H9 (cell line): ENCODE measurements at regions not wholly inside any gene's neighbourhood (a gene's known extent, or its start where the extent isn't known, plus 50 kb on each side); places are given as distances from the start of the nearest gene placed in this dataset.

ENCODE experiments used
- DNase-seq: peaks from one replicate; pipeline ENCODE4 v3.0.0-alpha.2; 2017
- H2AFZ ChIP-seq: one replicate; pipeline ENCODE4 v1.6.1; 2013; ENCODE audit warnings: mild to moderate bottlenecking, low read length, control low read depth, moderate library complexity
- H2AK5ac ChIP-seq: 2 replicates; pipeline ENCODE4 v1.6.1; 2013; ENCODE audit warnings: low read length, control low read depth, mixed read lengths; ENCODE audit not compliant: insufficient read length
- H2BK120ac ChIP-seq: one replicate; pipeline ENCODE4 v1.6.1; 2013; ENCODE audit warnings: low read depth, mild to moderate bottlenecking, low read length, control low read depth, inconsistent platforms; ENCODE audit not compliant: poor library complexity, severe bottlenecking
- H2BK12ac ChIP-seq: 2 replicates; pipeline ENCODE4 v1.6.1; 2013; ENCODE audit warnings: low read length, control low read depth, mixed read lengths, low read depth; ENCODE audit not compliant: insufficient read length
- H2BK15ac ChIP-seq: 2 replicates; pipeline ENCODE4 v1.6.1; 2013; ENCODE audit warnings: low read depth, low read length, control low read depth
- H2BK20ac ChIP-seq: one replicate; pipeline ENCODE4 v1.6.1; 2013; ENCODE audit warnings: low read depth, mild to moderate bottlenecking, low read length, control low read depth, inconsistent platforms; ENCODE audit not compliant: poor library complexity, severe bottlenecking
- H2BK5ac ChIP-seq: 2 replicates; pipeline ENCODE4 v1.6.1; 2013; ENCODE audit warnings: low read length, control low read depth, mixed read lengths; ENCODE audit not compliant: insufficient read length
- H3K14ac ChIP-seq: 2 replicates; pipeline ENCODE4 v1.6.1; 2013; ENCODE audit warnings: low read length, control low read depth; ENCODE audit not compliant: insufficient read depth
- H3K18ac ChIP-seq: 2 replicates; pipeline ENCODE4 v1.6.1; 2013; ENCODE audit warnings: low read depth, mild to moderate bottlenecking, mixed read lengths, low read length, control low read depth; ENCODE audit not compliant: insufficient read length
- H3K23ac ChIP-seq: 2 replicates; pipeline ENCODE4 v1.6.1; 2013; ENCODE audit warnings: low read length, control low read depth, mixed read lengths, low read depth; ENCODE audit not compliant: insufficient read length
- H3K23me2 ChIP-seq: 2 replicates; pipeline ENCODE4 v1.6.1; 2013; ENCODE audit warnings: low read depth, mild to moderate bottlenecking, mixed read lengths, low read length, control low read depth; ENCODE audit not compliant: insufficient read length, poor library complexity, severe bottlenecking
- H3K27ac ChIP-seq: 2 replicates; pipeline ENCODE4 v1.5.1; 2013; ENCODE audit warnings: low read length, control low read depth, mixed read lengths, low read depth; ENCODE audit not compliant: insufficient read length
- H3K27me3 ChIP-seq: 2 replicates; pipeline ENCODE4 v1.6.1; 2013; ENCODE audit warnings: low read length, control low read depth, inconsistent platforms; ENCODE audit not compliant: insufficient read depth
- H3K4ac ChIP-seq: 2 replicates; pipeline ENCODE4 v1.6.1; 2013; ENCODE audit warnings: low read depth, mild to moderate bottlenecking, control low read depth, inconsistent platforms, low read length, moderate library complexity
- H3K4me1 ChIP-seq: 2 replicates; pipeline ENCODE4 v1.6.1; 2013; ENCODE audit warnings: low read length, control low read depth, inconsistent platforms; ENCODE audit not compliant: insufficient read depth
- H3K4me2 ChIP-seq: 2 replicates; pipeline ENCODE4 v1.6.1; 2013; ENCODE audit warnings: low read length, control low read depth, mixed read lengths; ENCODE audit not compliant: insufficient read length, insufficient read depth
- H3K56ac ChIP-seq: 2 replicates; pipeline ENCODE4 v1.6.1; 2013; ENCODE audit warnings: low read depth, mild to moderate bottlenecking, mixed read lengths, low read length, control low read depth; ENCODE audit not compliant: insufficient read length
- H3K79me1 ChIP-seq: 2 replicates; pipeline ENCODE4 v1.6.1; 2013; ENCODE audit warnings: low read depth, mild to moderate bottlenecking, moderate library complexity, low read length, control low read depth, inconsistent platforms; ENCODE audit not compliant: insufficient read depth, poor library complexity, severe bottlenecking
- H3K79me2 ChIP-seq: 2 replicates; pipeline ENCODE4 v1.6.1; 2013; ENCODE audit warnings: low read length, control low read depth, inconsistent platforms; ENCODE audit not compliant: insufficient read depth
- H3K9ac ChIP-seq: 2 replicates; pipeline ENCODE4 v1.6.1; 2013; ENCODE audit warnings: low read length, control low read depth, mixed read lengths; ENCODE audit not compliant: insufficient read length; ENCODE audit errors: extremely low read depth
- H3K9me3 ChIP-seq: one replicate; pipeline ENCODE4 v1.6.1; 2013; ENCODE audit warnings: low read depth, low read length, inconsistent platforms; ENCODE audit not compliant: control insufficient read depth
- H3T11ph ChIP-seq: one replicate; pipeline ENCODE4 v1.6.1; 2013; ENCODE audit warnings: mild to moderate bottlenecking, low read length, control low read depth, inconsistent platforms
- H4K20me1 ChIP-seq: one replicate; pipeline ENCODE4 v1.6.1; 2013; ENCODE audit not compliant: control insufficient read depth, insufficient read length, insufficient read depth
- H4K5ac ChIP-seq: 2 replicates; pipeline ENCODE4 v1.6.1; 2013; ENCODE audit warnings: low read depth, mild to moderate bottlenecking, mixed read lengths, low read length, control low read depth; ENCODE audit not compliant: insufficient read length
- H4K8ac ChIP-seq: replicated peaks from 2 replicates; pipeline ENCODE4 v1.6.1; 2013; ENCODE audit warnings: low read length, control low read depth, mixed read lengths, low read depth; ENCODE audit not compliant: insufficient read length
- H4K91ac ChIP-seq: 2 replicates; pipeline ENCODE4 v1.6.1; 2013; ENCODE audit warnings: low read depth, mild to moderate bottlenecking, moderate library complexity, mixed read lengths, low read length, control low read depth; ENCODE audit not compliant: insufficient read length
- H3K27ac Mint-ChIP-seq, 3 experiments: 2 replicates in 2 of 3; 3 replicates in 1 of 3; pipeline ENCODE4 v1.8.0; 2020 to 2021; ENCODE audit warnings: mixed read lengths in 3 of 3, mild to moderate bottlenecking in 1 of 3, moderate library complexity in 1 of 3
- H3K27me3 Mint-ChIP-seq: 2 replicates; pipeline ENCODE4 v1.8.0; 2021; ENCODE audit warnings: low read depth, mild to moderate bottlenecking, moderate library complexity, mixed read lengths
- H3K36me3 Mint-ChIP-seq, 3 experiments: 2 replicates in 2 of 3; 3 replicates in 1 of 3; pipeline ENCODE4 v1.8.0; 2020 to 2021; ENCODE audit warnings: low read depth in 3 of 3, mixed read lengths in 3 of 3; ENCODE audit not compliant: insufficient read depth in 1 of 3
- H3K4me1 Mint-ChIP-seq, 2 experiments: 2 replicates each; pipeline ENCODE4 v1.8.0; 2020; ENCODE audit warnings: mixed read lengths in 2 of 2
- H3K4me3 Mint-ChIP-seq, 2 experiments: 2 replicates in 1 of 2; 3 replicates in 1 of 2; pipeline ENCODE4 v1.8.0; 2020 to 2021; ENCODE audit warnings: mild to moderate bottlenecking in 2 of 2, mixed read lengths in 2 of 2, moderate library complexity in 1 of 2
- H3K9me3 Mint-ChIP-seq, 2 experiments: 2 replicates in 1 of 2; 3 replicates in 1 of 2; pipeline ENCODE4 v1.8.0; 2020; ENCODE audit warnings: mild to moderate bottlenecking in 2 of 2, mixed read lengths in 2 of 2, moderate library complexity in 1 of 2
- WGBS: extraction: QIAGEN DNeasy Blood & Tissue Kit; methylation state at CpG from one replicate; pipeline ENCODE4 v1.1.7; 2013; ENCODE audit warnings: missing lambda C conversion rate, low lambda C conversion rate, mixed read lengths; ENCODE audit not compliant: insufficient read length; ENCODE audit errors: extremely low coverage; 5-methylcytosine and 5-hydroxymethylcytosine counted together
- TF ChIP-seq, protein P1 (sequence below): fragments of 200-600 bp; sonication (generic); conservative IDR thresholded peaks from 3 replicates; pipeline ENCODE4 v1.8.0; 2021; ENCODE audit warnings: antibody characterized with exemption, mild to moderate bottlenecking

DNA sequence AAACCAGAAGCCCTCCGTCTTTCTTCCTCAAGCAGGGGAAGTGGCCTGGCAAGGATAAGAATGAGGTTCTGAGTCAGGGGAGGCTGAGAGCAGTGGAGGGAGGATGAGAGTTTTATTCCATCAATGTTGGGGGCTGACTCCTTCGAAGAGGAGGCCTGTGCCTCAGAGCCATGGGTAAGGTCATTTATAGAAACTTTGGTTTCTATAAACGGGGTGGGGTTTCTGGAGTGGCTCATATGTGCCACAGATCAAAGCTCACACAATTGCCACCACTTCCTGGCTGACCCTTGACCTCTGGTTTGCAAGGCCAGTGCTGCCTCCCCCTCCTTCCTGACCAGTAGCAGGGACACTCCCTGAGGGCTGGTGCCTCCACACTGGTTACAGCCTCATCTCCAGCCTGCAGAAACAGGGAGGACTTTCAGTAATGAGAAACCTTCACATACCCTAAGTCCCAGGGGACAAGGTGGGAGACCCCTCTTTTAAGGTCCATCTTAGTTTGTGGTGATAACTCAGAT is 166.0 kb downstream of the PDGFRA start:
- no CpG with 5 or more reads among the region's 3 CpGs for WGBS
- Histone ChIP-seq H3T11ph (no peak overlapping the region), H3K9me3 (no peaks in the 10 kb centered on the region), H2BK12ac (no peak overlapping the region), H3K27me3 (no peaks in the 10 kb centered on the region), H4K5ac (no peak overlapping the region), H4K91ac (no peak overlapping the region), H3K4ac (no peak overlapping the region), H3K79me1 (no peaks in the 10 kb centered on the region), H2BK5ac (no peak overlapping the region), H3K27ac (no peak overlapping the region), H3K56ac (no peak overlapping the region), H3K23me2 (no peaks in the 10 kb centered on the region), H2BK20ac (no peak overlapping the region), H3K79me2 (no peaks in the 10 kb centered on the region), H3K4me2 (no peak overlapping the region), H3K4me1 (no peaks in the 10 kb centered on the region), H2BK120ac (no peak overlapping the region), H4K8ac (no peak overlapping the region), H2BK15ac (no peak overlapping the region), H3K14ac (no peak overlapping the region), H3K9ac (no peak overlapping the region), H2AK5ac (no peak overlapping the region), H4K20me1 (no peaks in the 10 kb centered on the region), H3K23ac (no peak overlapping the region), H3K18ac (no peak overlapping the region), H2AFZ (no peak overlapping the region)
- DNase-seq, result no peak
- H3K4me1 Mint-ChIP-seq, result peaks cover 0 to 8% of the 10 kb centered on the region in 2 experiments; a peak in 2 of 4 replicates
- H3K27me3 Mint-ChIP-seq, result no peaks in the 10 kb centered on the region; the same call in 1 of the 2 replicates
- no peak overlapping the region for H3K27ac Mint-ChIP-seq
- no peaks in the 10 kb centered on the region for H3K36me3 Mint-ChIP-seq
- no peak overlapping the region for H3K4me3 Mint-ChIP-seq
- H3K9me3 Mint-ChIP-seq, result peaks cover 4% of the 10 kb centered on the region in 2 experiments; a peak in 3 of 5 replicates
- TF ChIP-seq, protein P1, sequence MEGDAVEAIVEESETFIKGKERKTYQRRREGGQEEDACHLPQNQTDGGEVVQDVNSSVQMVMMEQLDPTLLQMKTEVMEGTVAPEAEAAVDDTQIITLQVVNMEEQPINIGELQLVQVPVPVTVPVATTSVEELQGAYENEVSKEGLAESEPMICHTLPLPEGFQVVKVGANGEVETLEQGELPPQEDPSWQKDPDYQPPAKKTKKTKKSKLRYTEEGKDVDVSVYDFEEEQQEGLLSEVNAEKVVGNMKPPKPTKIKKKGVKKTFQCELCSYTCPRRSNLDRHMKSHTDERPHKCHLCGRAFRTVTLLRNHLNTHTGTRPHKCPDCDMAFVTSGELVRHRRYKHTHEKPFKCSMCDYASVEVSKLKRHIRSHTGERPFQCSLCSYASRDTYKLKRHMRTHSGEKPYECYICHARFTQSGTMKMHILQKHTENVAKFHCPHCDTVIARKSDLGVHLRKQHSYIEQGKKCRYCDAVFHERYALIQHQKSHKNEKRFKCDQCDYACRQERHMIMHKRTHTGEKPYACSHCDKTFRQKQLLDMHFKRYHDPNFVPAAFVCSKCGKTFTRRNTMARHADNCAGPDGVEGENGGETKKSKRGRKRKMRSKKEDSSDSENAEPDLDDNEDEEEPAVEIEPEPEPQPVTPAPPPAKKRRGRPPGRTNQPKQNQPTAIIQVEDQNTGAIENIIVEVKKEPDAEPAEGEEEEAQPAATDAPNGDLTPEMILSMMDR, result no peak
